HUES48 (cell line): ENCODE measurements at regions not wholly inside any gene's neighbourhood (a gene's known extent, or its start where the extent isn't known, plus 50 kb on each side); places are given as distances from the start of the nearest gene placed in this dataset.

Experiments
- H3K27ac ChIP-seq: one replicate; pipeline ENCODE4 v1.7.0; 2013; ENCODE audit warnings: low read depth, low read length, inconsistent platforms
- H3K27me3 ChIP-seq: 2 replicates; pipeline ENCODE4 v1.6.1; 2013; ENCODE audit warnings: mild to moderate bottlenecking, low read length; ENCODE audit not compliant: control insufficient read depth, insufficient read depth
- H3K36me3 ChIP-seq: 2 replicates; pipeline ENCODE4 v1.6.1; 2013; ENCODE audit warnings: low read length; ENCODE audit not compliant: control insufficient read depth, insufficient read depth
- H3K4me1 ChIP-seq: 2 replicates; pipeline ENCODE4 v1.6.1; 2013; ENCODE audit warnings: mild to moderate bottlenecking, low read length; ENCODE audit not compliant: control insufficient read depth, insufficient read depth
- H3K4me3 ChIP-seq: 2 replicates; pipeline ENCODE4 v1.5.1; 2013; ENCODE audit warnings: mild to moderate bottlenecking, low read depth, low read length
- H3K9ac ChIP-seq: 2 replicates; pipeline ENCODE4 v1.6.1; 2013; ENCODE audit warnings: mild to moderate bottlenecking, low read depth, low read length, moderate library complexity
- H3K9me3 ChIP-seq: 2 replicates; pipeline ENCODE4 v1.6.1; 2013; ENCODE audit warnings: low read length; ENCODE audit not compliant: control insufficient read depth, insufficient read depth

GRCh38 chr1:200252531-200252930 is 157.3 kb downstream of the ZNF281 start:
- Histone ChIP-seq H3K27ac (no peak overlapping the region), H3K36me3 (no peaks in the 10 kb centered on the region), H3K4me1 (peaks cover 8% of the 10 kb centered on the region), H3K9ac (no peak overlapping the region), H3K27me3 (no peaks in the 10 kb centered on the region), H3K4me3 (no peak overlapping the region), H3K9me3 (no peaks in the 10 kb centered on the region)

GRCh38 chr1:200250469-200250868 is 159.4 kb downstream of the ZNF281 start:
- no peak overlapping the region for H3K4me3 ChIP-seq
- no peak overlapping the region for H3K27ac ChIP-seq
- H3K9me3 ChIP-seq: no peaks in the 10 kb centered on the region
- no peaks in the 10 kb centered on the region for H3K27me3 ChIP-seq
- H3K36me3 ChIP-seq: no peaks in the 10 kb centered on the region
- H3K9ac ChIP-seq: no peak overlapping the region
- H3K4me1 ChIP-seq: peaks cover 8% of the 10 kb centered on the region

GRCh38 chr1:200248541-200248940 is 161.3 kb downstream of the ZNF281 start:
- Histone ChIP-seq H3K4me1 (peaks cover 8% of the 10 kb centered on the region), H3K27me3 (no peaks in the 10 kb centered on the region), H3K9me3 (no peaks in the 10 kb centered on the region), H3K9ac (no peak overlapping the region), H3K27ac (no peak overlapping the region), H3K4me3 (no peak overlapping the region), H3K36me3 (no peaks in the 10 kb centered on the region)

GRCh38 chr1:200247518-200247917 is 162.3 kb downstream of the ZNF281 start:
- Histone ChIP-seq H3K27ac (no peak overlapping the region), H3K36me3 (no peaks in the 10 kb centered on the region), H3K4me3 (no peak overlapping the region), H3K4me1 (peaks cover 11% of the 10 kb centered on the region), H3K9me3 (no peaks in the 10 kb centered on the region), H3K27me3 (no peaks in the 10 kb centered on the region), H3K9ac (no peak overlapping the region)

- H3K4me1 ChIP-seq: peaks cover 9% of the 10 kb centered on the region
- no peak overlapping the region for H3K27ac ChIP-seq
- no peak overlapping the region for H3K4me3 ChIP-seq
- H3K9me3 ChIP-seq: no peaks in the 10 kb centered on the region
- H3K36me3 ChIP-seq: no peaks in the 10 kb centered on the region
- H3K9ac ChIP-seq: no peak overlapping the region
- H3K27me3 ChIP-seq: no peaks in the 10 kb centered on the region
Measured at GRCh38 chr1:200245473-200245872, 164.4 kb downstream of the ZNF281 start.

- Histone ChIP-seq H3K27me3 (no peaks in the 10 kb centered on the region), H3K4me1 (0 out of 2 replicates have a peak, but pooled peaks cover 4% of the 10 kb centered on the region), H3K9ac (no peak overlapping the region), H3K4me3 (no peak overlapping the region), H3K9me3 (no peaks in the 10 kb centered on the region), H3K36me3 (no peaks in the 10 kb centered on the region), H3K27ac (no peak overlapping the region)
Measured at GRCh38 chr1:200243042-200243437, 166.8 kb downstream of the ZNF281 start.

- no peaks in the 10 kb centered on the region for H3K9me3 ChIP-seq
- no peaks in the 10 kb centered on the region for H3K36me3 ChIP-seq
- no peak overlapping the region for H3K27ac ChIP-seq
- no peak overlapping the region for H3K4me3 ChIP-seq
- H3K4me1 ChIP-seq: 0 out of 2 replicates have a peak, but pooled peaks cover 4% of the 10 kb centered on the region
- H3K9ac ChIP-seq: no peak overlapping the region
- H3K27me3 ChIP-seq: no peaks in the 10 kb centered on the region
Measured at GRCh38 chr1:200242110-200243041, 167.5 kb downstream of the ZNF281 start.

GRCh38 chr1:200240656-200241055 is 169.2 kb downstream of the ZNF281 start:
- Histone ChIP-seq H3K4me1 (0 out of 2 replicates have a peak, but pooled peaks cover 4% of the 10 kb centered on the region), H3K9me3 (no peaks in the 10 kb centered on the region), H3K36me3 (no peaks in the 10 kb centered on the region), H3K4me3 (no peak overlapping the region), H3K9ac (no peak overlapping the region), H3K27me3 (no peaks in the 10 kb centered on the region), H3K27ac (no peak overlapping the region)

GRCh38 chr1:200238311-200238710 is 171.5 kb downstream of the ZNF281 start:
- no peak overlapping the region for H3K27ac ChIP-seq
- peaks cover 4% of the 10 kb centered on the region; the same call in 1 of the 2 replicates for H3K4me1 ChIP-seq
- no peak overlapping the region for H3K4me3 ChIP-seq
- no peaks in the 10 kb centered on the region for H3K36me3 ChIP-seq
- H3K27me3 ChIP-seq: no peaks in the 10 kb centered on the region
- no peaks in the 10 kb centered on the region for H3K9me3 ChIP-seq
- no peak overlapping the region for H3K9ac ChIP-seq

GRCh38 chr1:200237066-200237465 is 172.8 kb downstream of the ZNF281 start:
- Histone ChIP-seq H3K27ac (no peak overlapping the region), H3K4me1 (no peaks in the 10 kb centered on the region; the same call in 1 of the 2 replicates)

GRCh38 chr1:200234938-200235337 is 174.9 kb downstream of the ZNF281 start:
- Histone ChIP-seq H3K27me3 (no peaks in the 10 kb centered on the region), H3K9me3 (no peaks in the 10 kb centered on the region), H3K9ac (no peak overlapping the region), H3K36me3 (no peaks in the 10 kb centered on the region), H3K27ac (no peak overlapping the region), H3K4me1 (no peaks in the 10 kb centered on the region; the same call in 1 of the 2 replicates), H3K4me3 (no peak overlapping the region)

More at GRCh38 chr1:200237066-200237465, 172.8 kb downstream of the ZNF281 start:
- H3K9ac ChIP-seq: no peak overlapping the region
- no peaks in the 10 kb centered on the region for H3K9me3 ChIP-seq
- no peaks in the 10 kb centered on the region for H3K36me3 ChIP-seq
- H3K4me3 ChIP-seq: no peak overlapping the region
- H3K27me3 ChIP-seq: no peaks in the 10 kb centered on the region
